Effector memory CD4-positive, alpha-beta T cell (primary cell): ENCODE measurements at regions not wholly inside any gene's neighbourhood (a gene's known extent, or its start where the extent isn't known, plus 50 kb on each side); places are given as distances from the start of the nearest gene placed in this dataset.

Source experiments
- DNase-seq, 3 donors: peaks; one replicate each; pipeline ENCODE4 v3.0.0-alpha.2; 2020
- H3K27ac ChIP-seq: 2 replicates; pipeline ENCODE4 v1.7.0; 2013; ENCODE audit warnings: mild to moderate bottlenecking, low read length, moderate library complexity; ENCODE audit not compliant: insufficient read depth, poor library complexity, severe bottlenecking
- H3K27me3 ChIP-seq: replicated peaks from 2 replicates; pipeline ENCODE4 v1.7.0; 2013; ENCODE audit warnings: mild to moderate bottlenecking, low read length; ENCODE audit not compliant: insufficient read depth, control insufficient read depth, poor library complexity, severe bottlenecking
- H3K36me3 ChIP-seq: 2 replicates; pipeline ENCODE4 v1.7.0; 2013; ENCODE audit warnings: mild to moderate bottlenecking, low read length, moderate library complexity; ENCODE audit not compliant: control insufficient read depth, insufficient read depth
- H3K4me1 ChIP-seq: 2 replicates; pipeline ENCODE4 v1.7.0; 2013; ENCODE audit warnings: low read length, mild to moderate bottlenecking; ENCODE audit not compliant: control insufficient read depth, insufficient read depth, poor library complexity, severe bottlenecking
- H3K4me3 ChIP-seq: 2 replicates; pipeline ENCODE4 v1.7.0; 2013; ENCODE audit warnings: low read length, low read depth, mild to moderate bottlenecking; ENCODE audit not compliant: insufficient read depth, poor library complexity, severe bottlenecking
- H3K9me3 ChIP-seq: 2 replicates; pipeline ENCODE4 v1.7.0; 2013; ENCODE audit warnings: mild to moderate bottlenecking, low read length, moderate library complexity; ENCODE audit not compliant: control insufficient read depth

DNA sequence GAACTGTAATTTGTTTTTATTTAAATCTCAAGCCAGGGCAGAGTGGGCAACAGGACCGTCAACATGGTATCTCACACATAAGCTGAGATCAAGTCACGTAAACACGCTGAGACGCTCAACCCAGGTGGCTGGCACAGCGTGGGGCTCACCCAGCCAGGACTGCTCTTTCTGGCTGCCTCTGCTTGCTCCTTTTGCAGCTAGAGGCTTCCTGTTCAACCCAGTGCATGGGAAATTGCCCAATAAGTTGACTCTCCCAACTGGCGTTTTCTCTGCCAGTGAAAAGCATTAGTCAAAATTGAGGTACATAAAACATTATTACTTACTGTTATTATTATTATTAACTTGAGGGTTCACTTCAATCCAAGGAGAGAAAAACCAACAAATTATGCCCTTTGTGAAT is 398.1 kb downstream of the NR2F2 start:
- H3K27ac ChIP-seq: no peak overlapping the region
- DNase-seq: no peak
- H3K4me3 ChIP-seq: no peak overlapping the region
- no peaks in the 10 kb centered on the region for H3K9me3 ChIP-seq
- H3K36me3 ChIP-seq: no peaks in the 10 kb centered on the region
- no peaks in the 10 kb centered on the region for H3K4me1 ChIP-seq
- no peaks in the 10 kb centered on the region for H3K27me3 ChIP-seq

DNA sequence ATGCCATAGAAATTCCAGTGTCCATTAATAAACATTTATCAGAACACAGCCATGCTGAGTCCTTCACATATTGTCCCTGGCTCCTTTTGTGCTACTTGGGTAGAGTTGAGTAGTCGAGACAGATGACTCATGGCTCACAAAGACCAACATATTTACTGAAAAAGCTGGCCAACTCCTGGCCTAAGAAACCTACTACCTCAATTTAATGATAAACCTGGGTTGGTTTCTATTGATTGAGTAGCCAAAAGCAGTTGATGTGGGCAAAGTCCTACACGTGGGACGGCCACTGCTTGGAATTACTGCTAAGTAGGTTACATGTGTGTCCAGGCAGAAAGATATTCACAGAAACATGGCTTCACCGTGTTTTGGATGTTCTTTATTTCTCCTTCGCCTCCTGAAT is 402.2 kb downstream of the NR2F2 start:
- no peaks in the 10 kb centered on the region for H3K27me3 ChIP-seq
- DNase-seq: no peak
- no peaks in the 10 kb centered on the region for H3K9me3 ChIP-seq
- H3K4me3 ChIP-seq: no peak overlapping the region
- no peaks in the 10 kb centered on the region for H3K4me1 ChIP-seq
- no peak overlapping the region for H3K27ac ChIP-seq
- H3K36me3 ChIP-seq: no peaks in the 10 kb centered on the region

DNA sequence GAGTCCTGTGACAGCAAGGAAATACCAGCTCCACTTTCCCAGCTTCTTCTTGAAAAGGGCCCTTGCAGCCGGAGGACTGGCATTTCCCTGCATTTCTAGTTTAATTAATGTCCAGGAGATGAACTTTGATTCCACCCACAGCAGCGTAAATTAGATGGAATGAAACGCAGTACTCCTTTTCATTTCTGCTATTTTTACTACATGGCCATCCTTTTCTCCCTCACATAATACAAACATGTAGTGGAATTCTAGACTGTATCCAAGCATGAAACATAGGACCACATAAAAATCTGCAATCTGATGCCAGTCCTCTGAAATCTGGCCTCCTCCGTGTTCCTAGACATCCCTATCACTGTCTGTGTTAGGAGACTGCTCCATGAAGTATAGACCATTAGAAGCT is 403.2 kb downstream of the NR2F2 start:
- Histone ChIP-seq H3K9me3 (no peaks in the 10 kb centered on the region), H3K4me1 (no peaks in the 10 kb centered on the region)

DNA sequence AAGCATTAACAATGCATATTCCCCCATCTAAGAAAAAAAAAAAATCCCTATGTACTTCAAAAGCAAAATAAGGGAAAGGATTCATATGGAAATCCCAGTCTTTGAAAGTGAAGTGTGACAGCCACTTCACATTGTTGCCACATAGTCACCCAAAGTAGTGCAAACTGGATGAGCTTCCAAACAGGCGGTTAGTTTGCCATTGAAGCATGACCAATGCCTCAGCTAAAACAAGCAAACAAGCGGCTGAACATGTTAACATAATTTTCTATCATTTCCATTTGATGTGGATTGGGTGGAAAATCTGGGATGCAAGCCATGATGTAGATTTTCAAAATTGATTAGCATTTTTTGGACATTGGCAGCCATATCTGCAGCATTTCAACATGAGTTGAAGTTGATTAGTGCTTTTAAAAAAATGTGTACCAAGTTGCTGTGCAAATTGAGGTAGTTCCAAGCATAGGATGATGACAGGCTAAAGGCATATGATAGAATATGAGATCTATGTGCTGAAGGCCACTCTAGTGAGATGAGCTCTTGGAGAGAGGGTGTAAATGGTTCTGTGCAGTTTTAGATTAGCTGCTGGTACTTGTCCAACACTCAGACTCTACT is 405.2 kb downstream of the NR2F2 start:
- Histone ChIP-seq H3K36me3 (no peaks in the 10 kb centered on the region), H3K27ac (no peak overlapping the region), H3K4me3 (no peak overlapping the region), H3K9me3 (no peaks in the 10 kb centered on the region), H3K4me1 (no peaks in the 10 kb centered on the region), H3K27me3 (no peaks in the 10 kb centered on the region)
- no peak for DNase-seq

More for the DNA sequence above, 403.2 kb downstream of the NR2F2 start:
- H3K27me3 ChIP-seq: no peaks in the 10 kb centered on the region
- no peak overlapping the region for H3K4me3 ChIP-seq
- H3K36me3 ChIP-seq: no peaks in the 10 kb centered on the region
- no peak overlapping the region for H3K27ac ChIP-seq
- DNase-seq: no peak

DNA sequence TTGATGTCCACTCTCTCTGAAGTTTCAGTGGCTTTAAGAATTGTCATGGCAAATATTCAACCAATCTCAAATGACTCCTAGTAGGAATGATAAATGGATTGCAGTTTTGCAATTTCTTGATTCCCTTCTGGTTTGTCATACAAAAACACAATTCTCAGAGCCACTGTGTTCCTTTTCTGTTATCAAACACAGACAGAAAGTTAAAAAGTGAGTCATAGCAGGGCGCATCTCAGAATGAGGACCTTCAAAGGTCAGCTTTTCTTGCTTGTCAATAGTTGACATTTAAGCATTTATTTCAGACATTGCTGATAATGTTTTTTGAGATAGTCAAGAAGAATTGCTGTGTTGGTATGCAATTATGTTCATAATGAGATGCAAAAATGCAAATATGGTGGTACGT is 405.9 kb downstream of the NR2F2 start:
- H3K9me3 ChIP-seq: no peaks in the 10 kb centered on the region
- H3K4me3 ChIP-seq: no peak overlapping the region
- DNase-seq: no peak
- H3K27ac ChIP-seq: no peak overlapping the region
- no peaks in the 10 kb centered on the region for H3K27me3 ChIP-seq
- H3K4me1 ChIP-seq: no peaks in the 10 kb centered on the region
- no peaks in the 10 kb centered on the region for H3K36me3 ChIP-seq

DNA sequence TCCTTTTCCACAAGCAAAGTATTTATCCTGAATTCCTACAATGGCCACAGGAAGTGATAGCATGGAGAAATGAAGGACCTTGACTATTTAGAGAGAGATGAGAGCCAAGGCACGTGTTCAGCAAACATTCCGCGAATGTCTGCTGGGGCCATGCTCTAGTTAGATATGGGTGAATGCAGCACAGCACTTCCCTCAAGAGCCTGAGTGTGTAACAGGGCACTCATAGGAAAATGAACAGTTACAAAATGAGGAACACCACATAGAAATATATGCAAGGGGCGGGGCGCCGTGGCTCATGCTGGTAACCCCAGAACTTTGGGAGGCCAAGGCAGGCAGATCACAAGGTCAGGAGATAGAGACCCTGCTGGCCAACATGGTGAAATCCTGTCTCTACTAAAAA is 406.9 kb downstream of the NR2F2 start:
- Histone ChIP-seq H3K27me3 (no peaks in the 10 kb centered on the region), H3K4me3 (no peak overlapping the region), H3K36me3 (no peaks in the 10 kb centered on the region), H3K4me1 (no peaks in the 10 kb centered on the region), H3K27ac (no peak overlapping the region), H3K9me3 (no peaks in the 10 kb centered on the region)
- DNase-seq: no peak

DNA sequence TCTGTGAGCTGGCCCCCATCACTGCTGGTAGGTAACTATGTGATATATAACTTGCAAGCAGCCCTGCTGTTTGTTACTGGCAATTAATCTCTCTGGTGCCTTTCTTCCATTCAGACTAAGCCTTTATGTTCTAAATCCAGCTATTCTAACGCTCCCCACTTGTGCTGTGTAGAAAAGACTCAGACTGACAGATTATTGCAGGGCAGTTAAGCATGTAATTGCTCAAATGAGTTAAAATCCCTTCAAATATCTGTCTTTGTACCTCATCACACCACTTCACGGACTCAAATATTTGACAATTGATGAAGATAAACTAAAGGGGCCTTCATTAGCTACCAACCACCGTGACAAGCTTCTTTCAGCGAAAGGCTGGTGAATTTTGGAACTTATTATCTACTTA is 416.2 kb downstream of the NR2F2 start:
- H3K4me3 ChIP-seq: no peak overlapping the region
- no peaks in the 10 kb centered on the region for H3K36me3 ChIP-seq
- no peaks in the 10 kb centered on the region for H3K9me3 ChIP-seq
- H3K27ac ChIP-seq: no peak overlapping the region
- no peaks in the 10 kb centered on the region for H3K27me3 ChIP-seq
- DNase-seq: no peak
- H3K4me1 ChIP-seq: no peaks in the 10 kb centered on the region

DNA sequence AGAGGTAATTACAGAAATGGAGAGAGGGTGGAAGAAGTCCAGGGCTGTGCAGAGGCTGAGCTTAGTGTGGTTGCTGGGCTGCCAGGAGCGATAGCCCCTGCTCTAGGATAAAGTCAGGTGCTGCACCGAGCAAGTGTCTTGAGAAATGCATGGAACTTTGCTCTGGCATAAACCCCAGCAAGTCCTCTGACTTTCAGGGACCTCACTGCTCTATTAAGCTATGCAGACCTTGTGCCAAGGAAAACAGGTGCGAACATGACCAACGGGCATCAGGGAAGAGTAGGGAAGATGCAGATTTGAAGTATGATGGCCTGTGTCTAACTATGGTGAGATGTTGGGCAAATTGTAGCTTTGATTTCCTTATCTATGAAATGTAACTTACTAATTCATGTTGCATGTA is 416.8 kb downstream of the NR2F2 start:
- no peak for DNase-seq

DNA sequence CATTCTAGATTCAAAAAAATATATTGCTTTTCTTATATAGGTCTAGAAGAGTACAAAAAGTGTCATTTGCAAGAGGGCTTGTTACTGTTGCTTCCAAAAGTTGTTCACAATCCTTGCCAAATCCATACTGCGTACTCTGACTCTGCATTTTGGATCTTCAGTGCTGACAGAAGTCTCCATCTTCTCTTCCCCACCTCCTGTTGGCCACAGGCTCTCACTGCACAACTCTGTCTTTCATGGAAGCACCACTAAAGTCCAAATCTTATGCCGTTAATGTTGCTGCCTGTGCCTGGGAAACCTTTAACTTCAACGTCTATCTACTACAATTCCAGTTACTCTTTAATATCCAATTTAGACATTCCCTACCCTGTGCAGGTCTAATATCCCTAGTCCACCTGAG is 419.9 kb downstream of the NR2F2 start:
- no peak overlapping the region for H3K4me3 ChIP-seq
- H3K9me3 ChIP-seq: no peaks in the 10 kb centered on the region
- no peak for DNase-seq
- no peaks in the 10 kb centered on the region for H3K36me3 ChIP-seq
- no peak overlapping the region for H3K27ac ChIP-seq
- H3K27me3 ChIP-seq: no peaks in the 10 kb centered on the region
- no peaks in the 10 kb centered on the region for H3K4me1 ChIP-seq

More for the DNA sequence above, 416.8 kb downstream of the NR2F2 start:
- H3K4me3 ChIP-seq: no peak overlapping the region
- H3K36me3 ChIP-seq: no peaks in the 10 kb centered on the region
- no peaks in the 10 kb centered on the region for H3K4me1 ChIP-seq
- no peak overlapping the region for H3K27ac ChIP-seq
- no peaks in the 10 kb centered on the region for H3K9me3 ChIP-seq
- H3K27me3 ChIP-seq: no peaks in the 10 kb centered on the region

DNA sequence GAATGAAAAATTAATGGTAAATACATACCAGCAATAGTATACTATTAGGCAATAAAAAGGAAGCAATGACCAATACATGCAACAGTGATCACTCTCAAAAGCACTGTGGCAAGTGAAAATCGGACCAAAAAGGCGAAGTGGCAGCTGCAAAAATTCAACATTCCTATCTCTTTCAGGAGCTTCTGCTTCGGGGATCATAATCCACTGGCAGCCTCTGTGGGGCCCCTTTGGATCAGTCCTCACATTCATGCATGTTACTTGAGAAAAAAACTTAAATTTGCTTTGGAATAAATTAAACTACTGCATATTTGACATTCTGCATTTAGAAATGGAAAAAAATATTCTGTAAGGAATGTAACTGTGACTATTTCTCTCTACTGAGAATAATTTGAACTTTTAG is 425.6 kb downstream of the NR2F2 start:
- H3K27me3 ChIP-seq: no peaks in the 10 kb centered on the region
- no peak for DNase-seq
- no peak overlapping the region for H3K4me3 ChIP-seq
- no peak overlapping the region for H3K27ac ChIP-seq
- H3K9me3 ChIP-seq: no peaks in the 10 kb centered on the region
- no peaks in the 10 kb centered on the region for H3K36me3 ChIP-seq
- H3K4me1 ChIP-seq: no peaks in the 10 kb centered on the region
